ENCODE measurements at regions not wholly inside any gene's neighbourhood (a gene's known extent, or its start where the extent isn't known, plus 50 kb on each side); places are given as distances from the start of the nearest gene placed in this dataset.
"Not testable (repeated sequence)": the region's sequence is repeated elsewhere in the genome, so short reads cannot be mapped to it uniquely, and the experiment has no call there.

GRCh38 chr4:1520795-1521576 lies 114.7 kb upstream of the NKX1-1 start:
- TF ChIP-seq CTCF (IDR thresholded peaks at IDR 0.05; ENCODE audit: insufficient read depth, low read length); REST (IDR thresholded peaks at IDR 0.05; ENCODE audit: insufficient replicate concordance, low read depth); POLR2AphosphoS5 (IDR thresholded peaks at IDR 0.05; ENCODE audit: low read depth); SPI1 (IDR thresholded peaks at IDR 0.05; ENCODE audit: borderline replicate concordance, low read depth): not testable (repeated sequence)
